GM19455 (cell line): ENCODE measurements at regions not wholly inside any gene's neighbourhood (a gene's known extent, or its start where the extent isn't known, plus 50 kb on each side); places are given as distances from the start of the nearest gene placed in this dataset.

Source experiments
- ATAC-seq: cut with Tn5 transposase; IDR thresholded peaks from one replicate; pipeline ENCODE4 v1.9.1; 2021; ENCODE audit not compliant: unreplicated experiment

- no peak for ATAC-seq
Observed at GRCh38 chr9:22278426-22278825, 168.2 kb upstream of the DMRTA1 start.

- ATAC-seq: no peak
Observed at GRCh38 chr9:22279636-22280035, 167.0 kb upstream of the DMRTA1 start.

- no peak for ATAC-seq
Observed at GRCh38 chr9:22285066-22285465, 161.6 kb upstream of the DMRTA1 start.

- ATAC-seq: no peak
Observed at GRCh38 chr9:22286661-22287060, 160.0 kb upstream of the DMRTA1 start.

GRCh38 chr9:22288661-22289060 is 158.0 kb upstream of the DMRTA1 start:
- no peak for ATAC-seq

- no peak for ATAC-seq
Observed at GRCh38 chr9:22307013-22307711, 139.5 kb upstream of the DMRTA1 start.

GRCh38 chr9:22308177-22308576 is 138.4 kb upstream of the DMRTA1 start:
- ATAC-seq: no peak

GRCh38 chr9:22316645-22317044 is 130.0 kb upstream of the DMRTA1 start:
- ATAC-seq: no peak

- ATAC-seq: no peak
Observed at GRCh38 chr9:22331533-22331932, 115.1 kb upstream of the DMRTA1 start.

- ATAC-seq: no peak
Observed at GRCh38 chr9:22332202-22332601, 114.4 kb upstream of the DMRTA1 start.

- ATAC-seq: no peak
Observed at GRCh38 chr9:22337261-22337660, 109.4 kb upstream of the DMRTA1 start.

GRCh38 chr9:22342491-22343217 is 104.0 kb upstream of the DMRTA1 start:
- ATAC-seq: no peak

GRCh38 chr9:22343218-22343611 is 103.4 kb upstream of the DMRTA1 start:
- no peak for ATAC-seq

- no peak for ATAC-seq
Observed at GRCh38 chr9:22354699-22355384, 91.8 kb upstream of the DMRTA1 start.

- ATAC-seq: no peak
Observed at GRCh38 chr9:22356985-22357384, 89.6 kb upstream of the DMRTA1 start.

- ATAC-seq: no peak
Observed at GRCh38 chr9:22363421-22363887, 83.2 kb upstream of the DMRTA1 start.

- no peak for ATAC-seq
Observed at GRCh38 chr9:22373636-22374035, 73.0 kb upstream of the DMRTA1 start.

GRCh38 chr9:22374051-22374450 is 72.6 kb upstream of the DMRTA1 start:
- ATAC-seq: no peak

- no peak for ATAC-seq
Observed at GRCh38 chr9:22379272-22379671, 67.4 kb upstream of the DMRTA1 start.

- ATAC-seq: no peak
Observed at GRCh38 chr9:22381170-22381569, 65.5 kb upstream of the DMRTA1 start.

GRCh38 chr9:22382331-22382730 is 64.3 kb upstream of the DMRTA1 start:
- no peak for ATAC-seq

- no peak for ATAC-seq
Observed at GRCh38 chr9:22383718-22384117, 62.9 kb upstream of the DMRTA1 start.
